ENCODE measurements at regions not wholly inside any gene's neighbourhood (a gene's known extent, or its start where the extent isn't known, plus 50 kb on each side); places are given as distances from the start of the nearest gene placed in this dataset.

GRCh38 chr4:116016201-116016600 lies 902.8 kb upstream of the NDST4 start:
- ATAC-seq (no peak), DNase-seq (no peak)
- H3K9me3 ChIP-seq: peaks cover 0 to 81% of the 10 kb centered on the region in 2 donors
- H3K27me3 ChIP-seq: no peaks in the 10 kb centered on the region
- H3K4me1 ChIP-seq: no peaks in the 10 kb centered on the region
- intact Hi-C loops (cut with DNase I): no loop called here
- no peak overlapping the region for H3K27ac ChIP-seq
- H3K4me3 ChIP-seq: no peak overlapping the region
- no peak for TF ChIP-seq CTCF (IDR thresholded peaks at IDR 0.05)
- no peaks in the 10 kb centered on the region for H3K36me3 ChIP-seq

GRCh38 chr4:116015549-116015948 lies 902.1 kb upstream of the NDST4 start:
- no peak overlapping the region for H3K27ac ChIP-seq
- no peaks in the 10 kb centered on the region for H3K36me3 ChIP-seq
- no peaks in the 10 kb centered on the region for H3K4me1 ChIP-seq
- DNase-seq: no peak
- H3K4me3 ChIP-seq: no peak overlapping the region
- no peaks in the 10 kb centered on the region for H3K27me3 ChIP-seq
- TF ChIP-seq CTCF (IDR thresholded peaks at IDR 0.05): no peak
- H3K9me3 ChIP-seq: peaks cover 0 to 74% of the 10 kb centered on the region in 2 donors
- no peak for ATAC-seq
- intact Hi-C loops (cut with DNase I): no loop called here

GRCh38 chr4:116015062-116015461 lies 901.6 kb upstream of the NDST4 start:
- no peak overlapping the region for H3K4me3 ChIP-seq
- H3K27ac ChIP-seq: no peak overlapping the region
- intact Hi-C loops (cut with DNase I): no loop called here
- no peaks in the 10 kb centered on the region for H3K27me3 ChIP-seq
- TF ChIP-seq CTCF (IDR thresholded peaks at IDR 0.05): no peak
- H3K36me3 ChIP-seq: no peaks in the 10 kb centered on the region
- peaks cover 0 to 69% of the 10 kb centered on the region in 2 donors for H3K9me3 ChIP-seq
- DNase-seq (no peak), ATAC-seq (no peak)
- no peaks in the 10 kb centered on the region for H3K4me1 ChIP-seq

GRCh38 chr4:116010923-116011322 lies 897.5 kb upstream of the NDST4 start:
- Histone ChIP-seq H3K4me1 (no peaks in the 10 kb centered on the region), H3K9me3 (peaks cover 0 to 28% of the 10 kb centered on the region in 2 donors), H3K4me3 (no peak overlapping the region), H3K36me3 (no peaks in the 10 kb centered on the region), H3K27me3 (no peaks in the 10 kb centered on the region), H3K27ac (no peak overlapping the region)
- ATAC-seq (no peak), DNase-seq (no peak)
- intact Hi-C loops (cut with DNase I): no loop called here
- no peak for TF ChIP-seq CTCF (IDR thresholded peaks at IDR 0.05)

GRCh38 chr4:116005806-116006088 lies 892.3 kb upstream of the NDST4 start:
- no peak for ATAC-seq
- intact Hi-C loops (cut with DNase I): no loop called here

More at GRCh38 chr4:116005806-116006088, 892.3 kb upstream of the NDST4 start:
- no peak for TF ChIP-seq CTCF (IDR thresholded peaks at IDR 0.05)
- Histone ChIP-seq H3K9me3 (no peaks in the 10 kb centered on the region), H3K36me3 (no peaks in the 10 kb centered on the region), H3K4me3 (no peak overlapping the region), H3K4me1 (no peaks in the 10 kb centered on the region), H3K27ac (no peak overlapping the region), H3K27me3 (no peaks in the 10 kb centered on the region)
- DNase-seq: no peak

All from left lung (tissue), 4 donors.